ENCODE measurements at regions not wholly inside any gene's neighbourhood (a gene's known extent, or its start where the extent isn't known, plus 50 kb on each side); places are given as distances from the start of the nearest gene placed in this dataset.

- TF ChIP-seq ZFX (CRISPR knock-in tag; IDR thresholded peaks at IDR 0.05) (no peak), CTCF (IDR thresholded peaks at IDR 0.05 in 2 of 3, conservative IDR thresholded peaks at IDR 0.05 in 1 of 3; ENCODE audit: insufficient read depth in 2 of 3, low read depth in 1 of 3, low read length in 3 of 3) (no peak), SETDB1 (IDR thresholded peaks at IDR 0.05; ENCODE audit: low read length) (no peak), ZNF121 (CRISPR knock-in tag; conservative IDR thresholded peaks at IDR 0.05) (no peak), ATF3 (IDR thresholded peaks at IDR 0.05) (no peak), ATF3 (CRISPR knock-in tag; conservative IDR thresholded peaks at IDR 0.05) (no peak), ZBTB8A (IDR thresholded peaks at IDR 0.05; ENCODE audit: partially characterized antibody) (no peak), ESRRA (IDR thresholded peaks at IDR 0.05; ENCODE audit: borderline replicate concordance, low read depth) (no peak), TCF7L2 (IDR thresholded peaks at IDR 0.05; ENCODE audit: low read depth, low read length) (no peak), MXI1 (IDR thresholded peaks at IDR 0.05; ENCODE audit: low read depth, low read length) (no peak), ZNF263 (CRISPR knock-in tag; IDR thresholded peaks at IDR 0.05; ENCODE audit: borderline replicate concordance) (no peak), POLR2AphosphoS5 (IDR thresholded peaks at IDR 0.05; ENCODE audit: control insufficient read depth, insufficient read depth, low read depth, low read length) (no peak), TEAD4 (IDR thresholded peaks at IDR 0.05; ENCODE audit: low read length) (no peak), TEAD4 (CRISPR knock-in tag; IDR thresholded peaks at IDR 0.05; ENCODE audit: borderline replicate concordance) (no peak), ZNF644 (tag; IDR thresholded peaks at IDR 0.05; ENCODE audit: low read depth) (no peak), MAZ (CRISPR knock-in tag; conservative IDR thresholded peaks at IDR 0.05 in 1 of 2, IDR thresholded peaks at IDR 0.05 in 1 of 2) (no peak)
These were observed 526.6 kb upstream of the ZNF717 start for GRCh38 chr3:76311941-76312340.

Measured in K562 (cell line).